Endothelial cell of umbilical vein (primary cell): ENCODE measurements at regions not wholly inside any gene's neighbourhood (a gene's known extent, or its start where the extent isn't known, plus 50 kb on each side); places are given as distances from the start of the nearest gene placed in this dataset.

ENCODE experiments used
- BruUV-seq: library from RNA; stranded (reverse); fragments of 400-500 nt; replicated peaks from 2 replicates; lab custom pipeline; 2021; lab: Mats Ljungman, UMichigan
- CTCF ChIA-PET: fragments of 300-600, 350-600 bp; sonication (Branson Sonifier 250); formaldehyde crosslinking; loops from one replicate; lab custom pipeline; 2021; ENCODE audit warnings: antibody characterized with exemption, inconsistent platforms; lab: Charles Lee
- POLR2A ChIA-PET: fragments of 300-600, 350-600 bp; sonication (Branson Sonifier 250); formaldehyde crosslinking; loops from one replicate; lab custom pipeline; 2021; ENCODE audit warnings: antibody characterized with exemption, inconsistent platforms; lab: Charles Lee
- DNase-seq: peaks from one replicate; pipeline ENCODE4 v3.0.0-alpha.2; 2011; ENCODE audit warnings: low read depth, low spot score
- FAIRE-seq: peaks from 2 replicates; lab custom pipeline; 2011; peaks lifted over from hg19 to GRCh38; lab: Jason Lieb, UNC
- H2AFZ ChIP-seq: 2 replicates; pipeline ENCODE4 v1.6.0; 2012; ENCODE audit warnings: low read depth, low read length, control low read depth, inconsistent platforms
- H3K27ac ChIP-seq: 2 replicates; pipeline ENCODE4 v1.5.1; 2011; ENCODE audit warnings: low read depth, mild to moderate bottlenecking, control low read depth, low read length, moderate library complexity; ENCODE audit not compliant: insufficient read depth
- H3K27me3 ChIP-seq, 2 experiments: 2 replicates each; pipeline versions ENCODE4 v1.6.0 to v1.6.1; 2011; ENCODE audit warnings: low read length in 2 of 2, mixed read lengths in 1 of 2; ENCODE audit not compliant: control insufficient read depth in 2 of 2, insufficient read depth in 2 of 2
- H3K36me3 ChIP-seq, 2 experiments: 2 replicates in 1 of 2; 3 replicates in 1 of 2; pipeline ENCODE4 v1.5.1; 2011; ENCODE audit warnings: low read length in 2 of 2, mild to moderate bottlenecking in 1 of 2, moderate library complexity in 1 of 2; ENCODE audit not compliant: control insufficient read depth in 2 of 2, insufficient read depth in 2 of 2; ENCODE audit errors: extremely low read depth in 1 of 2
- H3K4me1 ChIP-seq: 3 replicates; pipeline ENCODE4 v1.5.1; 2011; ENCODE audit warnings: mild to moderate bottlenecking, low read length; ENCODE audit not compliant: control insufficient read depth, insufficient read depth; ENCODE audit errors: extremely low read depth
- H3K4me2 ChIP-seq: 2 replicates; pipeline ENCODE4 v1.6.1; 2011; ENCODE audit warnings: low read length, control low read depth, mixed read lengths; ENCODE audit not compliant: insufficient read depth
- H3K4me3 ChIP-seq, 3 experiments: fragments of 200-600 bp in 1 of 3; sonication (generic), shearing (Covaris generic) in 1 of 3; replicated peaks in 1 of 3; 2 replicates each; pipeline ENCODE4 v1.5.1; 2011 to 2016; ENCODE audit warnings: control low read depth in 3 of 3, low read length in 3 of 3, mild to moderate bottlenecking in 2 of 3, inconsistent platforms in 1 of 3, low read depth in 1 of 3, moderate library complexity in 1 of 3; ENCODE audit not compliant: insufficient read depth in 1 of 3
- H3K79me2 ChIP-seq: 2 replicates; pipeline ENCODE4 v1.6.0; 2012; ENCODE audit warnings: low read length, inconsistent platforms; ENCODE audit not compliant: control insufficient read depth, insufficient read depth
- H3K9ac ChIP-seq: replicated peaks from 2 replicates; pipeline ENCODE3; 2011; ENCODE audit warnings: low read length, control low read depth; ENCODE audit not compliant: insufficient read depth; ENCODE audit errors: extremely low read depth
- H3K9me1 ChIP-seq: replicated peaks from 3 replicates; pipeline ENCODE4 v1.6.0; 2011; ENCODE audit warnings: mild to moderate bottlenecking, low read length; ENCODE audit not compliant: control insufficient read depth, insufficient read depth; ENCODE audit errors: extremely low read depth
- H3K9me3 ChIP-seq: replicated peaks from 2 replicates; pipeline ENCODE4 v1.5.1; 2012; ENCODE audit warnings: low read length, inconsistent platforms; ENCODE audit not compliant: control insufficient read depth, insufficient read depth
- H4K20me1 ChIP-seq: replicated peaks from 2 replicates; pipeline ENCODE3; 2011; ENCODE audit warnings: mild to moderate bottlenecking, low read length; ENCODE audit not compliant: control insufficient read depth, insufficient read depth; ENCODE audit errors: extremely low read depth
- EZH2 ChIP-seq: IDR thresholded peaks from 2 replicates; pipeline ENCODE4 v1.6.1; 2012; ENCODE audit warnings: borderline replicate concordance, low read depth, mild to moderate bottlenecking, moderate library complexity, low read length, inconsistent platforms; ENCODE audit not compliant: severe bottlenecking
- FOS ChIP-seq: IDR thresholded peaks from 2 replicates; pipeline ENCODE4 v1.6.1; 2011; ENCODE audit warnings: mild to moderate bottlenecking, low read length, moderate library complexity, borderline replicate concordance; ENCODE audit not compliant: insufficient read depth
- GATA2 ChIP-seq: IDR thresholded peaks from 2 replicates; pipeline ENCODE4 v1.7.0; 2011; ENCODE audit warnings: low read depth, mild to moderate bottlenecking, moderate library complexity, mixed read lengths, low read length; ENCODE audit not compliant: insufficient read length, insufficient read depth
- JUN ChIP-seq: IDR thresholded peaks from 2 replicates; pipeline ENCODE4 v1.6.1; 2011; ENCODE audit warnings: borderline replicate concordance, low read depth; ENCODE audit not compliant: insufficient read length, insufficient read depth
- MYC ChIP-seq: IDR thresholded peaks from one replicate; pipeline ENCODE4 v1.6.1; 2011; ENCODE audit warnings: mild to moderate bottlenecking, low read depth, low read length
- POLR2A ChIP-seq: IDR thresholded peaks from 2 replicates; pipeline ENCODE4 v1.6.1; 2012; ENCODE audit warnings: low read depth, mild to moderate bottlenecking, control low read depth, low read length
- POLR2AphosphoS5 ChIP-seq: IDR thresholded peaks from 2 replicates; pipeline ENCODE4 v1.6.1; 2012; ENCODE audit warnings: low read depth, mild to moderate bottlenecking, control low read depth, low read length, moderate library complexity; ENCODE audit not compliant: insufficient read depth
- dilution Hi-C: fragments of 300-500 bp; cut with MboI; formaldehyde crosslinking; loops from one replicate; pipeline ENCODE4 v1.15.0; 2019; ENCODE audit warnings: low sequenced_read_pairs; ENCODE audit not compliant: extremely low pct_ligation_motif_present
- intact Hi-C: fragments of 100-400 bp; cut with micrococcal nuclease; formaldehyde crosslinking; loops from one replicate; pipeline ENCODE4 v1.10.0; 2022
- TF ChIP-seq, protein P1 (sequence below), 2 donors: IDR thresholded peaks; 1 replicate in 1 of 2; 2 replicates in 1 of 2; pipeline ENCODE4 v1.5.1; 2011; ENCODE audit warnings: low read length in 2 of 2, mild to moderate bottlenecking in 2 of 2, moderate library complexity in 2 of 2, control low read depth in 1 of 2, inconsistent platforms in 1 of 2, low read depth in 1 of 2; ENCODE audit not compliant: insufficient read depth in 1 of 2; ENCODE audit errors: extremely low read depth in 1 of 2
- TF ChIP-seq, protein P2 (sequence below): IDR thresholded peaks from 2 replicates; pipeline ENCODE4 v1.6.1; 2011; ENCODE audit not compliant: insufficient read depth, insufficient read length

DNA sequence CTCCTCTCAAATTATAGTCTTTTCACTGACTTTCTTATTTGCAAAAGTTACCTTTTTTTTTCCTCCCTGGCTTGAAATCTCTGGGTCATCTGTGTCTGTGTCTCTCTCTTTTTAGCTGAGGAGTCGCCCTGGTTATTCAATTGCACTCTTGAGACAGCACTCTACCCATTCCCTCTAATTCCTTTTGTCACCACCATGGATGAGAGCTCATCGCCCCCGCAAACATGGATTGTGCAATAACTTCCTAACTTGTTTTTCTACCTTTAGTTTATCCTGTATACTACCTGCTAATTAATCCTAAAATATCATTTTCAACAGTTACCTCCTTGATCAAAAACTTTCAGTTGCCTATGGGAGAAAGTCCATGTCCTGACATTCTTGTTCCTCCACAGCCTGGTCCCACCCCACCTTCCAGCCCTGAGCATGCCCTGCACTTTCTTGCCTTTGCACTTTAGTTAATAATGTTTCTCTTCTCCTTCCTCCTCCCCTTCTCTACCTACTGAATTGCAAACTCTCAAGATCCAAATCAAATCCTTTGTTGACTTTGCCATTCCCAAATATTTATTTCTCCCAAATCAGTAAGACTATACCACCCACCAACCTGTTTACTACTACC, 110.4 kb upstream of the MAGI3 start:
- Histone ChIP-seq H3K9ac (no peak overlapping the region), H4K20me1 (no peaks in the 10 kb centered on the region), H3K4me1 (no peaks in the 10 kb centered on the region), H3K79me2 (no peaks in the 10 kb centered on the region), H3K36me3 (no peaks in the 10 kb centered on the region), H2AFZ (no peak overlapping the region), H3K9me1 (no peaks in the 10 kb centered on the region), H3K27me3 (peaks cover 13 to 32% of the 10 kb centered on the region in 2 experiments), H3K4me3 (no peak overlapping the region), H3K4me2 (no peak overlapping the region), H3K9me3 (no peaks in the 10 kb centered on the region), H3K27ac (no peak overlapping the region)
- dilution Hi-C loops (no loop called here), intact Hi-C loops (no loop called here)
- no TSS peak for BruUV-seq
- CTCF ChIA-PET: interaction anchor here (0.6 kb wide), 1 partner anchor 57 kb away, joined by 3 read pairs; no protein-coding TSS in a partner anchor
- TF ChIP-seq, protein P1, sequence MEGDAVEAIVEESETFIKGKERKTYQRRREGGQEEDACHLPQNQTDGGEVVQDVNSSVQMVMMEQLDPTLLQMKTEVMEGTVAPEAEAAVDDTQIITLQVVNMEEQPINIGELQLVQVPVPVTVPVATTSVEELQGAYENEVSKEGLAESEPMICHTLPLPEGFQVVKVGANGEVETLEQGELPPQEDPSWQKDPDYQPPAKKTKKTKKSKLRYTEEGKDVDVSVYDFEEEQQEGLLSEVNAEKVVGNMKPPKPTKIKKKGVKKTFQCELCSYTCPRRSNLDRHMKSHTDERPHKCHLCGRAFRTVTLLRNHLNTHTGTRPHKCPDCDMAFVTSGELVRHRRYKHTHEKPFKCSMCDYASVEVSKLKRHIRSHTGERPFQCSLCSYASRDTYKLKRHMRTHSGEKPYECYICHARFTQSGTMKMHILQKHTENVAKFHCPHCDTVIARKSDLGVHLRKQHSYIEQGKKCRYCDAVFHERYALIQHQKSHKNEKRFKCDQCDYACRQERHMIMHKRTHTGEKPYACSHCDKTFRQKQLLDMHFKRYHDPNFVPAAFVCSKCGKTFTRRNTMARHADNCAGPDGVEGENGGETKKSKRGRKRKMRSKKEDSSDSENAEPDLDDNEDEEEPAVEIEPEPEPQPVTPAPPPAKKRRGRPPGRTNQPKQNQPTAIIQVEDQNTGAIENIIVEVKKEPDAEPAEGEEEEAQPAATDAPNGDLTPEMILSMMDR (IDR thresholded peaks at IDR 0.05; ENCODE audit: extremely low read depth in 1 of 2, insufficient read depth in 1 of 2, low read depth in 1 of 2, low read length in 2 of 2): no peak
- TF ChIP-seq EZH2 (no peak), POLR2AphosphoS5 (no peak), POLR2A (no peak), MYC (no peak), FOS (no peak), GATA2 (no peak), JUN (no peak)
- TF ChIP-seq, protein P2, sequence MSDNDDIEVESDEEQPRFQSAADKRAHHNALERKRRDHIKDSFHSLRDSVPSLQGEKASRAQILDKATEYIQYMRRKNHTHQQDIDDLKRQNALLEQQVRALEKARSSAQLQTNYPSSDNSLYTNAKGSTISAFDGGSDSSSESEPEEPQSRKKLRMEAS: no peak
- POLR2A ChIA-PET: no interaction called here
- FAIRE-seq (no peak), DNase-seq (no peak)
